Stimulated activated CD8-positive, alpha-beta memory T cell treated with anti-CD3 and anti-CD28 coated beads, Interleukin-7, amount 100 ng/mL, for 24 hours (primary cell): ENCODE measurements at regions not wholly inside any gene's neighbourhood (a gene's known extent, or its start where the extent isn't known, plus 50 kb on each side); places are given as distances from the start of the nearest gene placed in this dataset.

Experiments used
- DNase-seq: peaks from one replicate; pipeline ENCODE4 v3.0.0-alpha.2; 2020; ENCODE audit warnings: low read depth

DNA sequence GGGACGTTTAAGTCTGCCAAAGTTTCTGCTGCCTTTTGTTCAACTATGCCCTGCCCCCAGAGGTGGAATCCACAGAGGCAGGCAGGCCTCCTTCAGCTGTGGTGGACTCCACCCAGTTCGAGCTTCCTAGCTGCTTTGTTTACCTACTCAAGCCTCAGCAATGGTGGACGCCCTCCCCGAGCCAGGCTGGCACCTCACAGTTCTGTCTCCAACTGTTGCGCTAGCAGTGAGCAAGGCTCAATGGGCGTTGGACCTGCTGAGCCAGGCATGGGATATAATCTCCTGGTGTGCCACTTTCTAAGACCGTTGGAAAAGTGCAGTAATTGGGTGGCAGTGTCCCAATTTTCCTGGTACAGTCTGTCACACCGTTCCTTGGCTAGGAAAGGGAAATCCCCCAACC lies 444.7 kb downstream of the FLRT2 start:
- DNase-seq: no peak

- no peak for DNase-seq
Measured at GRCh38 chr14:85963486-85963885, 433.5 kb downstream of the FLRT2 start.

DNA sequence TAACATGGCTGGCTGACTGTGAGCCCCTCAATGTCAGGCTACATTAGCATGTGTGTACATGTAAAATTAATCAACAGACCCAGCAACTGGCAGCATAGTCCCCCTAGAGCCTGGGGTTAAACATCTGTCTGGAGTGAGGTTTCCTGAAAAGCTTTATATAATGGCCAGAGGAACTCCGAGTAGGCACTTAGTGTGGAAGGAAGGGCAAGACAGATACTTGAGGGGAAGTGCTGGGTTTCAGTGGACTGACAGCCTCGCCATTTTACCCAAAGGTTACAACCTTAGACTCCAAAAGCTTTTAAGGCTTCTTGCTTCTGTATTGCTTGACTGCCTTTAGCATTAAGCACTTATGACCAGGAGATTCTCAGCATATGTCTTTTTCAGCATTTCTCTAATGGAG lies 430.8 kb downstream of the FLRT2 start:
- DNase-seq: no peak

GRCh38 chr14:85959063-85959462 lies 429.1 kb downstream of the FLRT2 start:
- DNase-seq: no peak

DNA sequence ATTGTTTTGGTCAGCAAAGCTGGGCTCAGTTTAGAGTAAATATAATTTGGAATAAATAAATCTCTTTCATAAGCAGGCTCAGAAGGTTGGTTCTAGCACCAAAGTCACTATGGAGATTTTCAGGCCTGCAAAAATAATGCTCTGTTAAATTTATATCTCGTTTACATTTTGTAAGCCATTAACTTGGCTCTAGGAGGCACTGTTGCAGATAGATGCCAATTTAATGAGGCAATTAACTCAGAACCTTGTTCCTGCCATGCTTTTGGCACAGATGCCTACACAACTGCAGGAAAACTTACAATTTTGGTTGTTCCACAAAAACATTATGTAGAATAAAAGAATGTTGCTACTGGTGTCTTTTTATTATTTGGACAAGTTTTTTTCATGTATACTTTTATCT lies 428.1 kb downstream of the FLRT2 start:
- no peak for DNase-seq

DNA sequence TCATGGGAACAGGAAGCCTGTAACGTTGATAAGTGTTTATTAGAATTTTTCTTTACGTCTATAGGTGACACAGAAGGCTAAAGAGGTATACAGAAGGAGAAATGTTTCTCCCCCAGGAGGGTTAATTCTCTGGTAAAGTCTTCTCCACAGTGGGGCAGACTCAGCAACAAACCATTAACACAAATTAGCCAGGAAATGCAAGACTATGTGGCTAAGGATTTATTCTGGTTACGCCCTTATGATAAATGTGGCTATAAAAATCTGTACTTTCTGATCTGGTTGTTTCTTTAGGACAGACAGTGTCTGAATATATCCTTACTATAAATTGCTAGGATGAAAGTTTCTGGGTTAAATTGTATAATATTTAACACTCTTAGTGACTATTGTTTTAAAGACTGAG lies 423.3 kb downstream of the FLRT2 start:
- DNase-seq: no peak

DNA sequence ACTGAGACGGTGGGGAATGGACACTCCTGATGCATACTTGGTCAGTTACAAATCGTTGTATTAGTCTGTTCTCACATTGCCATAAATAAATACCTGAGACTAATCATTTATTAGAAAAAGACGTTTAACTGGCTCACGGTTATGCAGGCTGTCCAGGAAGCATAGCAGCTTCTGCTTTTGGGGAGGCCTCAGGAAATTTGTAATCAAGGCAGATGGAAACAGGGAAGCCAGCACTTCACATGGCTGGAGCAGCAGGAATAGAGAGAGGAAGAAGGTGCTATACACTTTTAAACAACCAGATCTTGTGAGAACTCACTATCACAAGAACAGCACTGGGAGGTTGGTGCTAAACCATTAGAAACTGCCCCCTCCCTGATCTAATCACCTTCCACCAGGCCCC lies 418.2 kb downstream of the FLRT2 start:
- DNase-seq: no peak

DNA sequence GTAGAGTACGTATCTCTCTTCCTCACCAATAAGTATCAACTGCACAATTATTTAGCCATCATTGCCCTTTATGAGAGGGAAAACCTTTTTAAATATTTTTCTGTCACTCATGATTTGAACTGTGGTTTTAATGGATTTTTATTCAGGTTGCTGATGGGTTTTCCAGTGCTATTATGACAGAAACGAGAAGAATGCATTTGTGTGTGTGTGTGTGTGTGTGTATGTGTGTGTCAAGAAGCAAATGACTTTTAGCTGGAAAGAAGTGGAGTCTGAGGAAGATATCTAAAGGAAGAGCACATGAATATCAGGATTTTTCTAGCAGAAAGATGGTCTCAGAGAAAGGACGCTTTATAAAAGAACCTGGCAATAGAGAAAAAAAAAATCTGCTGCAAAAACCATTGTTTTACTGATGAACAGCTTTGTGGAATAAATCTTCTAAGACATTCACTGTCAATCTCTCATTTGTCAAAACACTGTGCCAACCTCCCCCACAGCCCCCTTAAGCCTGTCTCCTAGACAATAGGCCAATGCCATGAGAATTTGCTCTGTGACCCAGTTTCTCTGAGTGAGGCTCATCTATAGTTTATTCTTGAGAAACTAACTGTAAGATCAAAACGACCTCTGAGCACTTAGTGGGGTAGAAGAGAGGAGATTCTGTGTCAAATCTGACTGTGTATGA lies 417.7 kb downstream of the FLRT2 start:
- no peak for DNase-seq

GRCh38 chr14:85943192-85943591 lies 413.2 kb downstream of the FLRT2 start:
- DNase-seq: no peak

DNA sequence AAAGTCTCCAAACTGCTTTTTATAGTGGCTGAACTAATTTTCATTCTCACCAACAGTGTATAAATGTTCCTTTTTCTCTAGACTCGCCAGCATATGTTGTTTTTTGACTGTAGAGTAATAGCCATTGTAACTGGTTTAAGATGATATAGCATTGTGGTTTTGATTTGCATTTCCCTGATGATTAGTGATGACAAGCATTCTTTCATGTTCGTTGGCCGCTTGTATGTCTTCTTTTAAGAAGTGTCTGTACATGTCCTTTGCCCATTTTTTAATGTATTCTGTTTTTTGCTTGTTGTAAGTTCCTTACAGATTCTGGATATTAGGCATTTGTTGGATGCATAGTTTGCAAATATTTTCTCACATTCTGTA lies 404.9 kb downstream of the FLRT2 start:
- DNase-seq: no peak

GRCh38 chr14:85934123-85934885 lies 404.4 kb downstream of the FLRT2 start:
- no peak for DNase-seq

DNA sequence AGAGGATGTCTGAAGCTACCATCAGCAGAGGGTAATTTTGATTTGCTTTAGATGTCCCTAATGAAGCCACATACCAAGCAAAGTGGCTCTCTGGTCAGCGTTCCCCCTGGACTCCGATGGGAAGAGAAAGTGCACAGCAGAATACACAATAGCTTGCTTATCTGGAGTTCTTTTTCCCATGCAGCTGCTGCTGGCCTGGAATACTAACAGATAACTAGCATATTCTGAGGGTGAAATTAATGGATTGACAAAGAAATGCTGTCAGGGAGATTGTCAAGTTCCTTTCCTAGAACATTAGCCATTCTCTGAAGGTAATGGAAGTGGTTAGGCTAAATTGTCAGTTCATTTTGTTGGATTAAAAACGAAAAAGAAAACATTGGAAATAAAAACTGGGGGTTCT lies 391.3 kb downstream of the FLRT2 start:
- no peak for DNase-seq

DNA sequence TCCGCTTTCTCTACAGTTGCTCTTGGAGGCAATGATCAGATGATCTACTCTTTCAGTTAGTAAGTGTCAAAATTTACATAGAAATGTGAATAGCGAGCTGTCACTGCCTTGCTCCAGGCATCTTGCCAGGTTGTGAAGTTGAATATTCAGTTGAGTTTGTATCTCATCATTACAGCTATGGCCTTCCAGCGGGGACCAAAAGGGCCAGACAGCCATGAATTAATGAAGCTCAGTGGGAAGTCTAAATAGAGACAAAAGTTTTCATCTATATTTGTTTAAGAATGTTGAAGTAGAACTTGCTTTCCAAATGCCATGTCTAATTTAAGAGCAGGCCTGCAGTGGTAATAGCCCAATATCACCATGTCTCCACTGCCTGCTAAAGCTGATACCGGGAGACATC lies 387.8 kb downstream of the FLRT2 start:
- no peak for DNase-seq

DNA sequence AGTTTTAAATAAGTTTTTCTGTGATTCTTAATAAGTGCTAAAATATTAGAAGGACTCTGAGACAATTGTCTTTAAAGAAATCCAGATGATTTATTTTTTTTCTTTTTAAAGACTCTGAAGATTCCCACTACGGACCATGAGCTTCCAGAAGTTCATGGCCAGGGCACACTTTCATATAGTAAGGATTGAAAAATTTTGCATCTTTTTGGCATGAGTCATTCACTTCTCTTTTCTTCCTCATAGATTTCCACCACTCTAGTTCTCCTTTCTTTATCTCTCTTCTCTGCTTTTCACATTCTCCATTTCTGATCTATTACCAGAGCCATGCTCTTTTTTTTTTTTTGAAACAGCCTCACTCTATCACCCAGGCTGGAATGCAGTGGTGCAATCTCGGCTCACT lies 385.8 kb downstream of the FLRT2 start:
- no peak for DNase-seq

DNA sequence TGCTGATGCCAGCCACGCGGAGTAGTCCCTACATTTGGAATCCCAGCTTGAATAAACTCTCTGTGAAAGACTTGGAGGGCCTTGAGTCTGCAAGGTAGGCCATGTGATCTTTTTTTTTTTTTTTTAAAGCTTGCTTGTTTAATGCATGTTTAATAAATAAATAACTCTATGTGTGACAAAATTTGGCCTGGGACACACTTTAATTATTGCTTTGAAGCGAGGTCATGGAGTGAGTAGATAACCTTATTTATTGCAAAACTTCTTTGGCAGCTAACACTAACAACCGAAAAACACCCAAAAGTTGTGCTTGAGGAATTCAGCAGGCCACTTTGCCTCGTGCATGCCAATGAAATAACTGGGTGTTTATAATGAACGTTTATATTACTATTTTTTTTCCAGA lies 382.2 kb downstream of the FLRT2 start:
- no peak for DNase-seq

GRCh38 chr14:85911044-85911443 lies 381.1 kb downstream of the FLRT2 start:
- DNase-seq: no peak

DNA sequence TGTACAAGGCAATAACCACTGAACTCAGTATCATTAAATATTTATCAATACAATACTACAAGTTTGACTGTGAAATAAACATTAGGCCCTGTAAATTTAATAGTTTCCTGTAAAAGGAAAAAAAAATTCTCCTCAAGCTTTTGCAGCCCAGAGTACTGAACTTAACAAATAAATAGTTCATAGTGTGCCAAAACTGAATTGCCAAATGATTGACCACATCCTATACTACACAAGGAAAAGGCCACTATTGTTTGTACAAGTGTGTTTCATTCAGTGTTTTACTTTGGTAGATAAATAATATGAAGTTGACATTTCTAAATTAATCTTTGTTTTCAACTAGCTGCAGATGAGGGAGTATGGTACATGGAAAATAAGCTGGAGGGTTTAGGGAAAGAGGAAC lies 379.6 kb downstream of the FLRT2 start:
- DNase-seq: no peak

DNA sequence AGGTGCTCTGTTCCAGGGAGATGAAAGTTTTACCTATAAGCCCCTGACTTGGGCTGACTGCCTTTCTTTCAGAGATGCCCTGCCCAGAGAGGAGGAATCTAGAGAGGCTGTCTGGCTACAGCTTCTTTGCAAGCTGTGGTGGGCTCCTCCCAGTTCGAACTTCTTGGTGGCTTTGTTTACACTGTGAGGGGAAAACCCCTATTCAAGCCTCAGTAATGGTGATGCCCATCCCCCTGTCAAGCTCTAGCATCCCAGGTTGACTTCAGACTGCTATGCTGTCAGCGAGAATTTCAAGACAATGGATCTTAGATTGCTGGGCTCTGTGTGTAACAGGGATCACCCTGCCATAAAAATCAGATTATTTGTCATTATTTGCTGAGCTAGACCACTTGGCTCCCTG lies 377.6 kb downstream of the FLRT2 start:
- no peak for DNase-seq

GRCh38 chr14:85897808-85898207 lies 367.9 kb downstream of the FLRT2 start:
- DNase-seq: no peak

DNA sequence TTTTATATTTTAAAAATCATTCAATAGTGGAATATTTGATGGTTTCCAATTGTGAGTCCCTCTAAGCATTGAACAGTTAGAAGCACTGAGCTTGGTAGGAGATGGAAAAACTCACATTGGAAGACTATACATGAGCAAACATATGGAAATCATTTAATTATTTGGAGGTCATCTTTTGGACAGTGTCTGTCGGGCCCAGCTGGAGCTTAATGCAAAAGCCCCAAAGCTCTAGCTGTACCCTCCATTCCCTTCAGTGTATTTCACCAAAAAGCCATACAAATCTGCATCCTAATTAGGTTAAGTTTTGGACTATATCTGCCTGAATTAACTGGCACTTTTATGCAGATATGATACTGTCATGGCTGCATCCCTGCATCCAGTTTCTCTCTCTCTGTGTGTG lies 365.7 kb downstream of the FLRT2 start:
- DNase-seq: no peak

DNA sequence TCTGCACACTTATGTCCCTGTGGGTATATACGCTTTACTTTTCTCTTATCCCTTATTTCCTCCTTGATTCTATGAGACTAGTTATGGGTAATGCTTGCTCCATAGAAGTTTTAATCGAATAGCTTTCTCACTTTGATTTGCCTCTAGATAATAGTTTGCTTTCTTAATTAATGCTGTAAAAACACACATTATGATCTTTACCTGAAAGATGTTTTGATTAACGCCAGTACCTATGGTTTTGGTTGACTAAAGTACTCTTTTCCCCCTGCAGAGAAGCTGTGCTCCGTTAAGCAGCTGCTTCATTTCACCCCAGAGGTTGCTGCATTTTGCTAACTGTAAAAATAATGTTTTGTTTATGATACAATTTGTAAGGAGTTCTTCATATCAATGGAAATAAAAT lies 362.3 kb downstream of the FLRT2 start:
- no peak for DNase-seq

- no peak for DNase-seq
Measured at GRCh38 chr14:85883966-85884365, 354.0 kb downstream of the FLRT2 start.

DNA sequence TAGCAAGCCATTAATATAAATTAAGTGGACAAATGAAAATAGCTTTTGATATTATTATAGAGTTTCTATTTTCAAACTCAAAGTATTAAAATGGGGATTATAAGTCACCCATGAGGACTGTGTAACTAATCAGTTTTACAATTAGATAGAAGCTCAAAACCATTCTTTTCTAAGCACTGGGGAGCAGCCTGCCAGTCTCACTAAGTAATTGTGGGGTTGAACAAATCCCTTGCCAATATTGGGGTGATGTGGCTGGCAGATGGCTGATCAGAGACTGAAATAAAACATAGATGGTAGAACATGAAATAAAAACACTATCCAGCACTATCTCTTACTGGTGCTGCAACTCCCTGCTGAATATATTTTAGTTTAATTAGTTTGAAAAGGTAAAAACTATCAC lies 353.2 kb downstream of the FLRT2 start:
- DNase-seq: no peak

DNA sequence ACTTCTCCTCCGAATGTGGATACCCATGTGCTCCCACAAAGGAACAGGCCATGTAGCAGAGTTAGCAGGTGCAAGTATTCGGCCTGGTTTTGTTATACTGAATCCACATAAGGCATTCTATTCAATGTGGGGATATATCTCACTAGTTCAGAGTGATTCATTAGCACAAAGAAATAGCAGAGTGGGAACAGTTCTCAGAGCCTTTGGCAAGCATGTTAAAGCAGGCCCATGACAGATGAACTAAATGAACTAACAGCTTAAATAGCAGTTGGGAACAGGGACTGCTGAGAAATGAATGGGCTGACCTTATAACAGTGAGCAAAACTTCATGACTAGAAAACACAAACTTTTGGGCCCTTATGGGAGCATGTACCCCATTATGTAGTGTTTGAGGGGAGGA lies 352.0 kb downstream of the FLRT2 start:
- DNase-seq: no peak
